HepG2 (cell line): ENCODE measurements at regions not wholly inside any gene's neighbourhood (a gene's known extent, or its start where the extent isn't known, plus 50 kb on each side); places are given as distances from the start of the nearest gene placed in this dataset.

ENCODE experiments used
- ATAC-seq: fragments of 200-7000 bp; cut with Tn5 transposase; 3 replicates; pipeline ENCODE4 v1.9.1; 2020; ENCODE audit warnings: mild to moderate bottlenecking, moderate library complexity
- BruUV-seq: library from RNA; stranded (reverse); fragments of 400-500 nt; replicated peaks from 2 replicates; lab custom pipeline; 2021; lab: Mats Ljungman, UMichigan
- CTCF ChIA-PET: fragments of 300-600 bp; formaldehyde crosslinking; extraction: SDS; loops from one replicate; lab custom pipeline; 2021; ENCODE audit warnings: low total read pairs, inconsistent platforms, low intra/inter-chr PET ratio; lab: Yijun Ruan, JAX
- POLR2A ChIA-PET: fragments of 350-600 bp; sonication (Branson Sonifier 250); formaldehyde crosslinking; loops from one replicate; lab custom pipeline; 2020; ENCODE audit warnings: antibody characterized with exemption, inconsistent platforms; lab: Yijun Ruan, JAX
- DNase-seq: peaks from one replicate; pipeline ENCODE4 v3.0.0-alpha.2; 2015; ENCODE audit warnings: low spot score
- FAIRE-seq: peaks from 3 replicates; lab custom pipeline; 2011; peaks lifted over from hg19 to GRCh38; lab: Jason Lieb, UNC
- H2AFZ ChIP-seq: one replicate; pipeline ENCODE4 v1.6.1; 2011; ENCODE audit warnings: low read length, inconsistent platforms
- H3K27ac ChIP-seq: fragments of 300-600 bp; 3 replicates; pipeline ENCODE4 v1.8.0; 2011; ENCODE audit warnings: mixed run types, mild to moderate bottlenecking, mixed read lengths, low read length, inconsistent platforms; ENCODE audit not compliant: insufficient read depth; ENCODE audit errors: extremely low read length
- H3K27me3 ChIP-seq, 2 experiments: fragments of 200-600 bp in 1 of 2; 2 replicates in 1 of 2; 3 replicates in 1 of 2; pipeline versions ENCODE4 v1.6.0 to v1.8.0; 2011; ENCODE audit warnings: low read length in 2 of 2, mild to moderate bottlenecking in 2 of 2, moderate library complexity in 2 of 2, inconsistent platforms in 1 of 2; ENCODE audit not compliant: insufficient read depth in 2 of 2, control insufficient read depth in 1 of 2
- H3K36me3 ChIP-seq, 2 experiments: fragments of 200-600 bp in 1 of 2; replicated peaks in 1 of 2; 2 replicates in 1 of 2; 3 replicates in 1 of 2; pipeline versions ENCODE4 v1.5.1 to v1.8.0; 2011; ENCODE audit warnings: low read length in 2 of 2, inconsistent platforms in 1 of 2; ENCODE audit not compliant: insufficient read depth in 2 of 2, control insufficient read depth in 1 of 2
- H3K4me1 ChIP-seq: 2 replicates; pipeline ENCODE4 v1.5.1; 2012; ENCODE audit warnings: low read length, inconsistent platforms; ENCODE audit not compliant: insufficient read depth
- H3K4me2 ChIP-seq: 2 replicates; pipeline ENCODE4 v1.6.0; 2011; ENCODE audit warnings: low read depth, low read length, inconsistent platforms
- H3K4me3 ChIP-seq, 3 experiments: fragments of 200-600 bp in 1 of 3; sonication (generic), shearing (Covaris generic) in 1 of 3; replicated peaks in 1 of 3; 2 replicates each; pipeline ENCODE4 v1.5.1; 2011 to 2016; ENCODE audit warnings: low read length in 3 of 3, inconsistent platforms in 2 of 3, low read depth in 2 of 3, mild to moderate bottlenecking in 2 of 3, control low read depth in 1 of 3, mixed read lengths in 1 of 3; ENCODE audit not compliant: insufficient read depth in 1 of 3
- H3K79me2 ChIP-seq: one replicate; pipeline ENCODE4 v1.6.1; 2011; ENCODE audit warnings: low read length, inconsistent platforms; ENCODE audit not compliant: insufficient read depth
- H3K9ac ChIP-seq: 2 replicates; pipeline ENCODE4 v1.6.0; 2011; ENCODE audit warnings: mild to moderate bottlenecking, low read depth, low read length, inconsistent platforms; ENCODE audit not compliant: insufficient read depth
- H3K9me3 ChIP-seq: 2 replicates; pipeline ENCODE4 v1.5.1; 2012; ENCODE audit warnings: mild to moderate bottlenecking, low read length
- H4K20me1 ChIP-seq: 2 replicates; pipeline ENCODE4 v1.6.0; 2011; ENCODE audit warnings: inconsistent platforms, mild to moderate bottlenecking, low read length, moderate library complexity; ENCODE audit not compliant: insufficient read depth
- ELF1 ChIP-seq: sonication (generic); formaldehyde crosslinking; IDR thresholded peaks from 2 replicates; pipeline ENCODE4 v1.4.0; 2020; ENCODE audit warnings: missing genetic modification reagents
- GABPA ChIP-seq, 2 experiments: IDR thresholded peaks; 2 replicates each; pipeline ENCODE4 v1.6.1; 2011 to 2016; ENCODE audit warnings: low read depth in 2 of 2, low read length in 1 of 2, missing biosample characterization in 1 of 2, missing genetic modification characterization in 1 of 2
- KLF16 ChIP-seq, 2 experiments: sonication (generic) in 1 of 2; formaldehyde crosslinking in 1 of 2; IDR thresholded peaks; 2 replicates each; pipeline versions ENCODE4 v1.6.1 to v1.8.0; 2016 to 2023; ENCODE audit warnings: missing genetic modification reagents in 2 of 2, missing compliant biosample characterization in 1 of 2
- NFAT5 ChIP-seq: sonication (generic); formaldehyde crosslinking; IDR thresholded peaks from 2 replicates; pipeline ENCODE4 v1.4.0; 2020; ENCODE audit warnings: missing genetic modification reagents
- NR2C2 ChIP-seq: sonication (generic); formaldehyde crosslinking; IDR thresholded peaks from 2 replicates; pipeline ENCODE4 v1.4.0; 2020; ENCODE audit warnings: missing genetic modification reagents, mild to moderate bottlenecking, moderate library complexity, borderline replicate concordance
- RFX5 ChIP-seq: IDR thresholded peaks from 2 replicates; pipeline ENCODE4 v1.6.1; 2011; ENCODE audit warnings: low read depth, low read length, improper control_type of control experiment
- SRSF1 ChIP-seq: fragments of 200-400 bp; formaldehyde crosslinking; optimal IDR thresholded peaks from 2 replicates; pipeline ENCODE3; 2017; ENCODE audit warnings: mild to moderate bottlenecking, low read depth, low read length, moderate library complexity
- ZBTB4 ChIP-seq: sonication (generic); formaldehyde crosslinking; IDR thresholded peaks from 2 replicates; pipeline ENCODE4 v1.4.0; 2020; ENCODE audit warnings: missing genetic modification reagents, mild to moderate bottlenecking, borderline replicate concordance
- ZNF142 ChIP-seq: sonication (generic); formaldehyde crosslinking; IDR thresholded peaks from 2 replicates; pipeline ENCODE4 v1.4.0; 2020; ENCODE audit warnings: missing genetic modification reagents
- ZNF225 ChIP-seq: sonication (generic); formaldehyde crosslinking; IDR thresholded peaks from 2 replicates; pipeline ENCODE4 v1.4.0; 2020; ENCODE audit warnings: mild to moderate bottlenecking, missing genetic modification reagents
- ZNF501 ChIP-seq: sonication (generic); formaldehyde crosslinking; IDR thresholded peaks from 2 replicates; pipeline ENCODE4 v1.5.1; 2020; ENCODE audit warnings: mild to moderate bottlenecking, moderate library complexity, missing genetic modification reagents
- in situ Hi-C: cut with HindIII; loops from 2 replicates; pipeline ENCODE4 v1.10.0; 2017; ENCODE audit warnings: low pct_unique_long_range_greater_than_20kb; ENCODE audit not compliant: extremely low pct_ligation_motif_present
- intact Hi-C: fragments of 100-400 bp; cut with micrococcal nuclease; formaldehyde crosslinking; loops from one replicate; pipeline ENCODE4 v1.10.0; 2022; ENCODE audit not compliant: unreplicated experiment

- Histone ChIP-seq H3K4me1 (no peaks in the 10 kb centered on the region), H4K20me1 (no peaks in the 10 kb centered on the region), H3K4me3 (no peak overlapping the region), H3K79me2 (no peaks in the 10 kb centered on the region), H3K27me3 (no peaks in the 10 kb centered on the region), H3K9me3 (no peaks in the 10 kb centered on the region), H3K27ac (no peak overlapping the region), H3K9ac (no peak overlapping the region), H3K36me3 (no peaks in the 10 kb centered on the region), H3K4me2 (no peak overlapping the region), H2AFZ (no peak overlapping the region)
- FAIRE-seq (no peak), ATAC-seq (no peak), DNase-seq (no peak)
- in situ Hi-C loops = no loop called here
- ChIA-PET CTCF (no interaction called here), POLR2A (no interaction called here)
- intact Hi-C loops = no loop called here
- BruUV-seq = no TSS peak
- TF ChIP-seq ZNF142 (CRISPR knock-in tag) (no peak), NFAT5 (no peak), KLF16 (CRISPR knock-in tag; IDR thresholded peaks at IDR 0.05) (no peak), NR2C2 (CRISPR knock-in tag) (no peak), ZBTB4 (no peak), SRSF1 (no peak), GABPA (IDR thresholded peaks at IDR 0.05; ENCODE audit: low read depth, low read length) (no peak), GABPA (CRISPR knock-in tag; IDR thresholded peaks at IDR 0.05; ENCODE audit: low read depth) (no peak), ZNF501 (CRISPR knock-in tag) (no peak), RFX5 (no peak), ZNF225 (CRISPR knock-in tag) (no peak), ELF1 (CRISPR knock-in tag) (no peak)
Measured at GRCh38 chr11:96778272-96778671, 388.5 kb downstream of the JRKL start.
